ENCODE measurements at regions not wholly inside any gene's neighbourhood (a gene's known extent, or its start where the extent isn't known, plus 50 kb on each side); places are given as distances from the start of the nearest gene placed in this dataset.

GRCh38 chr2:7694076-7694985 lies 777.1 kb downstream of the RNF144A start:
- no peak for TF ChIP-seq CTCF (IDR thresholded peaks at IDR 0.05)
- TF ChIP-seq POLR2A (IDR thresholded peaks at IDR 0.05) = no peak
